ENCODE measurements at regions not wholly inside any gene's neighbourhood (a gene's known extent, or its start where the extent isn't known, plus 50 kb on each side); places are given as distances from the start of the nearest gene placed in this dataset.

GRCh38 chr3:110736332-110736731, 335.3 kb upstream of the NECTIN3 start:
- H3K27ac Mint-ChIP-seq = no peak overlapping the region
- H3K4me1 Mint-ChIP-seq = no peaks in the 10 kb centered on the region
- DNase-seq = no peak
- no peaks in the 10 kb centered on the region for H3K27me3 ChIP-seq (ENCODE audit: insufficient read depth, low read length)
- H3K9me3 Mint-ChIP-seq = no peaks in the 10 kb centered on the region
- H3K36me3 ChIP-seq (ENCODE audit: insufficient read depth, low read length) = no peaks in the 10 kb centered on the region
- H3K27me3 Mint-ChIP-seq = peaks cover 2% of the 10 kb centered on the region in 2 donors
- no peaks in the 10 kb centered on the region for H3K36me3 Mint-ChIP-seq
- ChIA-PET POLR2A (ENCODE audit: partially characterized antibody) (no interaction called here), CTCF (ENCODE audit: partially characterized antibody) (interaction anchor here (0.9 kb wide), 1 partner anchor 15 kb away, joined by 3 read pairs; no protein-coding TSS in a partner anchor)
- no peak overlapping the region for H3K4me3 ChIP-seq (ENCODE audit: low read length in 2 of 2)
- H3K9me3 ChIP-seq (ENCODE audit: control insufficient read depth in 1 of 2, low read length in 2 of 2) = no peaks in the 10 kb centered on the region
- H3K4me3 Mint-ChIP-seq = no peak overlapping the region
- intact Hi-C loops (cut with micrococcal nuclease) = no loop called here
- no peaks in the 10 kb centered on the region for H3K4me1 ChIP-seq (ENCODE audit: insufficient read depth, low read length)
- no peak overlapping the region for H3K27ac ChIP-seq (ENCODE audit: low read depth, low read length)

GRCh38 chr3:110738531-110738930, 333.1 kb upstream of the NECTIN3 start:
- Histone ChIP-seq H3K27ac (ENCODE audit: low read depth, low read length) (no peak overlapping the region), H3K4me3 (ENCODE audit: low read length in 2 of 2) (no peak overlapping the region), H3K36me3 (ENCODE audit: insufficient read depth, low read length) (no peaks in the 10 kb centered on the region), H3K27me3 (ENCODE audit: insufficient read depth, low read length) (no peaks in the 10 kb centered on the region), H3K4me1 (ENCODE audit: insufficient read depth, low read length) (no peaks in the 10 kb centered on the region), H3K9me3 (ENCODE audit: control insufficient read depth in 1 of 2, low read length in 2 of 2) (no peaks in the 10 kb centered on the region)
- Mint-ChIP-seq H3K36me3 (no peaks in the 10 kb centered on the region), H3K4me3 (no peak overlapping the region), H3K27ac (no peak overlapping the region), H3K27me3 (peaks cover 1 to 2% of the 10 kb centered on the region in 2 donors), H3K9me3 (no peaks in the 10 kb centered on the region), H3K4me1 (no peaks in the 10 kb centered on the region)
- no peak for DNase-seq
- intact Hi-C loops (cut with micrococcal nuclease) = no loop called here
- CTCF ChIA-PET (ENCODE audit: partially characterized antibody) = interaction anchor here (0.7 kb wide), 1 partner anchor 1527 kb away, joined by 4 read pairs; no protein-coding TSS in a partner anchor
- POLR2A ChIA-PET (ENCODE audit: partially characterized antibody) = interaction anchor here (1.0 kb wide), 1 partner anchor 8 kb away, joined by 3 read pairs; no protein-coding TSS in a partner anchor

GRCh38 chr3:110741891-110742290, 329.7 kb upstream of the NECTIN3 start:
- ChIA-PET CTCF (ENCODE audit: partially characterized antibody) (no interaction called here), POLR2A (ENCODE audit: partially characterized antibody) (no interaction called here)
- H3K27me3 ChIP-seq (ENCODE audit: insufficient read depth, low read length) = no peaks in the 10 kb centered on the region
- H3K4me1 ChIP-seq (ENCODE audit: insufficient read depth, low read length) = no peaks in the 10 kb centered on the region
- no peak for DNase-seq
- Mint-ChIP-seq H3K9me3 (peaks cover 0 to 3% (median 0%) of the 10 kb centered on the region in 8 donors), H3K4me1 (no peaks in the 10 kb centered on the region), H3K27me3 (peaks cover 0 to 1% of the 10 kb centered on the region in 2 donors), H3K27ac (no peak overlapping the region), H3K4me3 (no peak overlapping the region), H3K36me3 (no peaks in the 10 kb centered on the region)
- H3K36me3 ChIP-seq (ENCODE audit: insufficient read depth, low read length) = no peaks in the 10 kb centered on the region
- intact Hi-C loops (cut with micrococcal nuclease) = no loop called here
- no peak overlapping the region for H3K27ac ChIP-seq (ENCODE audit: low read depth, low read length)
- no peak overlapping the region for H3K4me3 ChIP-seq (ENCODE audit: low read length in 2 of 2)
- H3K9me3 ChIP-seq (ENCODE audit: control insufficient read depth in 1 of 2, low read length in 2 of 2) = no peaks in the 10 kb centered on the region

GRCh38 chr3:110743202-110743601, 328.4 kb upstream of the NECTIN3 start:
- POLR2A ChIA-PET (ENCODE audit: partially characterized antibody) = no interaction called here
- H3K4me1 Mint-ChIP-seq = no peaks in the 10 kb centered on the region
- Histone ChIP-seq H3K27me3 (ENCODE audit: insufficient read depth, low read length) (no peaks in the 10 kb centered on the region), H3K36me3 (ENCODE audit: insufficient read depth, low read length) (no peaks in the 10 kb centered on the region), H3K4me1 (ENCODE audit: insufficient read depth, low read length) (no peaks in the 10 kb centered on the region), H3K4me3 (ENCODE audit: low read length in 2 of 2) (no peak overlapping the region), H3K27ac (ENCODE audit: low read depth, low read length) (no peak overlapping the region), H3K9me3 (ENCODE audit: control insufficient read depth in 1 of 2, low read length in 2 of 2) (no peaks in the 10 kb centered on the region)
- no peak for DNase-seq
- intact Hi-C loops (cut with micrococcal nuclease) = no loop called here
- CTCF ChIA-PET (ENCODE audit: partially characterized antibody) = no interaction called here
- peaks cover 0 to 1% of the 10 kb centered on the region in 2 donors for H3K27me3 Mint-ChIP-seq
- no peak overlapping the region for H3K27ac Mint-ChIP-seq
- peaks cover 0 to 3% (median 0%) of the 10 kb centered on the region in 8 donors for H3K9me3 Mint-ChIP-seq
- no peaks in the 10 kb centered on the region for H3K36me3 Mint-ChIP-seq
- no peak overlapping the region for H3K4me3 Mint-ChIP-seq

- no peak for DNase-seq
- Histone ChIP-seq H3K4me1 (ENCODE audit: insufficient read depth, low read length) (no peaks in the 10 kb centered on the region), H3K4me3 (ENCODE audit: low read length in 2 of 2) (no peak overlapping the region), H3K27ac (ENCODE audit: low read depth, low read length) (no peak overlapping the region), H3K27me3 (ENCODE audit: insufficient read depth, low read length) (no peaks in the 10 kb centered on the region), H3K9me3 (ENCODE audit: control insufficient read depth in 1 of 2, low read length in 2 of 2) (no peaks in the 10 kb centered on the region), H3K36me3 (ENCODE audit: insufficient read depth, low read length) (no peaks in the 10 kb centered on the region)
- no peaks in the 10 kb centered on the region for H3K4me1 Mint-ChIP-seq
- no peak overlapping the region for H3K27ac Mint-ChIP-seq
- intact Hi-C loops (cut with micrococcal nuclease) = no loop called here
- peaks cover 0 to 3% (median 0%) of the 10 kb centered on the region in 8 donors for H3K9me3 Mint-ChIP-seq
- no peaks in the 10 kb centered on the region for H3K36me3 Mint-ChIP-seq
- ChIA-PET POLR2A (ENCODE audit: partially characterized antibody) (no interaction called here), CTCF (ENCODE audit: partially characterized antibody) (no interaction called here)
- H3K4me3 Mint-ChIP-seq = no peak overlapping the region
- H3K27me3 Mint-ChIP-seq = peaks cover 0 to 1% of the 10 kb centered on the region in 2 donors
Observed at GRCh38 chr3:110743984-110744383, 327.6 kb upstream of the NECTIN3 start.

- H3K27ac ChIP-seq (ENCODE audit: low read depth, low read length) = no peak overlapping the region
- ChIA-PET CTCF (ENCODE audit: partially characterized antibody) (no interaction called here), POLR2A (ENCODE audit: partially characterized antibody) (no interaction called here)
- H3K36me3 Mint-ChIP-seq = no peaks in the 10 kb centered on the region
- H3K4me3 ChIP-seq (ENCODE audit: low read length in 2 of 2) = no peak overlapping the region
- peaks cover 0 to 1% of the 10 kb centered on the region in 2 donors for H3K27me3 Mint-ChIP-seq
- H3K9me3 ChIP-seq (ENCODE audit: control insufficient read depth in 1 of 2, low read length in 2 of 2) = no peaks in the 10 kb centered on the region
- H3K27ac Mint-ChIP-seq = no peak overlapping the region
- intact Hi-C loops (cut with micrococcal nuclease) = no loop called here
- no peaks in the 10 kb centered on the region for H3K36me3 ChIP-seq (ENCODE audit: insufficient read depth, low read length)
- H3K4me1 ChIP-seq (ENCODE audit: insufficient read depth, low read length) = no peaks in the 10 kb centered on the region
- no peaks in the 10 kb centered on the region for H3K27me3 ChIP-seq (ENCODE audit: insufficient read depth, low read length)
- no peaks in the 10 kb centered on the region for H3K4me1 Mint-ChIP-seq
- DNase-seq = no peak
- H3K4me3 Mint-ChIP-seq = no peak overlapping the region
- peaks cover 0 to 3% (median 0%) of the 10 kb centered on the region in 8 donors for H3K9me3 Mint-ChIP-seq
Observed at GRCh38 chr3:110744723-110745122, 326.9 kb upstream of the NECTIN3 start.

- Histone ChIP-seq H3K27ac (ENCODE audit: low read depth, low read length) (no peak overlapping the region), H3K36me3 (ENCODE audit: insufficient read depth, low read length) (no peaks in the 10 kb centered on the region), H3K27me3 (ENCODE audit: insufficient read depth, low read length) (no peaks in the 10 kb centered on the region), H3K9me3 (ENCODE audit: control insufficient read depth in 1 of 2, low read length in 2 of 2) (no peaks in the 10 kb centered on the region), H3K4me1 (ENCODE audit: insufficient read depth, low read length) (no peaks in the 10 kb centered on the region), H3K4me3 (ENCODE audit: low read length in 2 of 2) (no peak overlapping the region)
- H3K36me3 Mint-ChIP-seq = no peaks in the 10 kb centered on the region
- intact Hi-C loops (cut with micrococcal nuclease) = no loop called here
- H3K4me1 Mint-ChIP-seq = no peaks in the 10 kb centered on the region
- H3K27ac Mint-ChIP-seq = no peak overlapping the region
- POLR2A ChIA-PET (ENCODE audit: partially characterized antibody) = no interaction called here
- CTCF ChIA-PET (ENCODE audit: partially characterized antibody) = no interaction called here
- no peaks in the 10 kb centered on the region for H3K27me3 Mint-ChIP-seq
- H3K4me3 Mint-ChIP-seq = no peak overlapping the region
- DNase-seq = no peak
- peaks cover 0 to 3% (median 0%) of the 10 kb centered on the region in 8 donors for H3K9me3 Mint-ChIP-seq
Observed at GRCh38 chr3:110749006-110749405, 322.6 kb upstream of the NECTIN3 start.

- DNase-seq = no peak
- H3K27me3 ChIP-seq (ENCODE audit: insufficient read depth, low read length) = no peaks in the 10 kb centered on the region
- POLR2A ChIA-PET (ENCODE audit: partially characterized antibody) = no interaction called here
- no peaks in the 10 kb centered on the region for H3K36me3 ChIP-seq (ENCODE audit: insufficient read depth, low read length)
- intact Hi-C loops (cut with micrococcal nuclease) = no loop called here
- no peaks in the 10 kb centered on the region for H3K36me3 Mint-ChIP-seq
- H3K4me3 Mint-ChIP-seq = no peak overlapping the region
- H3K27ac ChIP-seq (ENCODE audit: low read depth, low read length) = no peak overlapping the region
- H3K9me3 Mint-ChIP-seq = peaks cover 0 to 3% (median 0%) of the 10 kb centered on the region in 8 donors
- no peaks in the 10 kb centered on the region for H3K4me1 Mint-ChIP-seq
- CTCF ChIA-PET (ENCODE audit: partially characterized antibody) = no interaction called here
- no peaks in the 10 kb centered on the region for H3K4me1 ChIP-seq (ENCODE audit: insufficient read depth, low read length)
- no peak overlapping the region for H3K27ac Mint-ChIP-seq
- no peak overlapping the region for H3K4me3 ChIP-seq (ENCODE audit: low read length in 2 of 2)
- H3K9me3 ChIP-seq (ENCODE audit: control insufficient read depth in 1 of 2, low read length in 2 of 2) = no peaks in the 10 kb centered on the region
- no peaks in the 10 kb centered on the region for H3K27me3 Mint-ChIP-seq
Observed at GRCh38 chr3:110750201-110750600, 321.4 kb upstream of the NECTIN3 start.

All from CD4-positive, alpha-beta memory T cell (primary cell).